ENCODE measurements at regions not wholly inside any gene's neighbourhood (a gene's known extent, or its start where the extent isn't known, plus 50 kb on each side); places are given as distances from the start of the nearest gene placed in this dataset.
"Not testable (repeated sequence)": the region's sequence is repeated elsewhere in the genome, so short reads cannot be mapped to it uniquely, and the experiment has no call there.

DNA sequence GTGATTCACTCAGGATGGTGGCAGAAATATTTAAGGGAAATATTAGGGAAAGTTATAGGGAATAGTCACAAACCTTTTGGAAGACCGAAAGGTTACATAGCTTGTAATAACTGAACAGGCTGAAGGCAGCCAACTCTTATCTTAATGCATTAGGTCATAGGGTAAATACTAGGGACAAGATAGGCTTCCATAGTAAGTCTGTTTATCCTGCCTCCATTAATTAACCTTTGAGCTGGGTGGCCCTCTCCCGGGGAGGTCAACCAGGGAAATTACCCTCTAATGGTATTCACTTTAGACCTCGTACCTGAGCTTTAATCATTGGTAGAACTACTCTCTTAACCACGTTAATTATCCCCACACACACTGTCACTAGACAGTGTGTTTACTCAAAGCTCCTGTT is 981.8 kb downstream of the SLC16A7 start:
- Histone ChIP-seq H3K9me3 (ENCODE audit: low read length) (no peaks in the 10 kb centered on the region), H3K27me3 (ENCODE audit: insufficient read depth, low read depth, low read length) (no peaks in the 10 kb centered on the region), H3K79me2 (replicated peaks; ENCODE audit: insufficient read depth, low read length) (no peaks in the 10 kb centered on the region), H2AFZ (ENCODE audit: low read depth, low read length) (no peak overlapping the region), H3K36me3 (ENCODE audit: insufficient read depth, low read length) (no peaks in the 10 kb centered on the region), H3F3A (ENCODE audit: insufficient read depth, low read length, poor library complexity, severe bottlenecking) (no peaks in the 10 kb centered on the region), H3K4me3 (ENCODE audit: low read length) (no peak overlapping the region), H4K20me1 (ENCODE audit: insufficient read depth) (no peaks in the 10 kb centered on the region), H3K9me2 (ENCODE audit: insufficient read depth, low read length) (no peaks in the 10 kb centered on the region), H3K4me2 (ENCODE audit: low read length) (no peak overlapping the region), H3K27ac (ENCODE audit: low read length) (no peak overlapping the region), H3K9ac (ENCODE audit: low read length) (no peak overlapping the region)
- TF ChIP-seq POLR2AphosphoS5 (IDR thresholded peaks at IDR 0.05) (no peak), TAF1 (IDR thresholded peaks at IDR 0.05; ENCODE audit: low read depth) (no peak), MXI1 (conservative IDR thresholded peaks at IDR 0.05; ENCODE audit: poor library complexity, severe bottlenecking) (no peak), SMC3 (conservative IDR thresholded peaks at IDR 0.05; ENCODE audit: poor library complexity) (no peak), EZH2 (IDR thresholded peaks at IDR 0.05; ENCODE audit: borderline replicate concordance, insufficient read depth, low read length, poor library complexity, severe bottlenecking) (no peak), CTCF (IDR thresholded peaks at IDR 0.05; ENCODE audit: poor library complexity, severe bottlenecking) (no peak), REST (IDR thresholded peaks at IDR 0.05; ENCODE audit: borderline replicate concordance) (no peak), EP300 (conservative IDR thresholded peaks at IDR 0.05; ENCODE audit: poor library complexity, severe bottlenecking) (no peak), RAD21 (conservative IDR thresholded peaks at IDR 0.05) (no peak)

DNA sequence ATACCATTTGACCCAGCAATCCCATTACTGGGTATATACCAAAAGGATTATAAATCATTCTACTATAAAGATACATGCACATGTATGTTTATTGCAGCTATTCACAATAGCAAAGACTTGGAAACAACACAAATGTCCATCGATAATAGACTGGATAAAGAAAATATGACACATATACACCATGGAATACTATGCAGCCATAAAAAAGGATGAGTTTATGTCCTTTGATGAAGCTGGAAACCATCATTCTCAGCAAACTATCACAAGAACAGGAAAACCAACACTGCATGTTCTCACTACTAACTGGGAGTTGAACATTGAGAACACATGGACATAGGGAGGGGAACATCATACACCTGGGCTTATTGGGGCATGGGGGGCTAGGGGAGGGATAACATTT is 991.8 kb downstream of the SLC16A7 start:
- H2AFZ ChIP-seq (ENCODE audit: low read depth, low read length); H3K4me3 ChIP-seq (ENCODE audit: low read length); H3K27ac ChIP-seq (ENCODE audit: low read length); H3K9ac ChIP-seq (ENCODE audit: low read length); H4K20me1 ChIP-seq (ENCODE audit: insufficient read depth); H3K4me2 ChIP-seq (ENCODE audit: low read length); H3F3A ChIP-seq (ENCODE audit: insufficient read depth, low read length, poor library complexity, severe bottlenecking); H3K27me3 ChIP-seq (ENCODE audit: insufficient read depth, low read depth, low read length); H3K79me2 ChIP-seq (replicated peaks; ENCODE audit: insufficient read depth, low read length); H3K9me2 ChIP-seq (ENCODE audit: insufficient read depth, low read length); H3K36me3 ChIP-seq (ENCODE audit: insufficient read depth, low read length); H3K9me3 ChIP-seq (ENCODE audit: low read length): not testable (repeated sequence)

GRCh38 chr12:60594035-60594711 is 998.3 kb downstream of the SLC16A7 start:
- Histone ChIP-seq H3K4me3 (ENCODE audit: low read length) (no peak overlapping the region), H3K36me3 (ENCODE audit: insufficient read depth, low read length) (no peaks in the 10 kb centered on the region), H3K9me2 (ENCODE audit: insufficient read depth, low read length) (no peaks in the 10 kb centered on the region), H4K20me1 (ENCODE audit: insufficient read depth) (no peaks in the 10 kb centered on the region), H3K79me2 (replicated peaks; ENCODE audit: insufficient read depth, low read length) (no peaks in the 10 kb centered on the region), H3K9ac (ENCODE audit: low read length) (no peak overlapping the region), H3F3A (ENCODE audit: insufficient read depth, low read length, poor library complexity, severe bottlenecking) (no peaks in the 10 kb centered on the region), H3K27me3 (ENCODE audit: insufficient read depth, low read depth, low read length) (no peaks in the 10 kb centered on the region), H3K9me3 (ENCODE audit: low read length) (no peaks in the 10 kb centered on the region), H3K27ac (ENCODE audit: low read length) (no peak overlapping the region), H2AFZ (ENCODE audit: low read depth, low read length) (no peak overlapping the region), H3K4me2 (ENCODE audit: low read length) (no peak overlapping the region)
- TF ChIP-seq EZH2 (IDR thresholded peaks at IDR 0.05; ENCODE audit: borderline replicate concordance, insufficient read depth, low read length, poor library complexity, severe bottlenecking) (no peak), POLR2AphosphoS5 (IDR thresholded peaks at IDR 0.05) (no peak), TAF1 (IDR thresholded peaks at IDR 0.05; ENCODE audit: low read depth) (no peak), SMC3 (conservative IDR thresholded peaks at IDR 0.05; ENCODE audit: poor library complexity) (no peak), CTCF (IDR thresholded peaks at IDR 0.05; ENCODE audit: poor library complexity, severe bottlenecking) (no peak), REST (IDR thresholded peaks at IDR 0.05; ENCODE audit: borderline replicate concordance) (no peak), EP300 (conservative IDR thresholded peaks at IDR 0.05; ENCODE audit: poor library complexity, severe bottlenecking) (no peak), MXI1 (conservative IDR thresholded peaks at IDR 0.05; ENCODE audit: poor library complexity, severe bottlenecking) (no peak), RAD21 (conservative IDR thresholded peaks at IDR 0.05) (no peak)

Measured in neural cell (in vitro differentiated cells).